ENCODE measurements at regions not wholly inside any gene's neighbourhood (a gene's known extent, or its start where the extent isn't known, plus 50 kb on each side); places are given as distances from the start of the nearest gene placed in this dataset.

DNA sequence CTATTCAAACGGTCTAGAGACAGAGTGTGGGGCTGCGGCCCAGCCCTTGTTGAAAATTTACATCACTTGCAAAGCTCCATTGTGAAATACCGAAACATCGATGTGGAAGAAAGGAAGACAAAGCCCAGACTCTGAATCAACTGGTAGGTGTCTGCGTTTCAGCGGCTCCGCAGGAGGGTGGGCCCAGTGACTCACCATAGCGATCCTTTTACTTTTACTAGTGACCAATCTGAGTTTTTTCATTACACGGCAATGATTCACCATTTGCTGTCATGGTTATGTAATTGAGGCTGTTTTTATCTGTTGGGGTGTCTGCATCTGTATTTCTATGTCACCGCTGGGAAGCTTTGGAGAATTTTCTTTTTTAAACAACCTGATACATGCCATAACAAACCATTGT, 66.6 kb upstream of the ODC1 start:
- TF ChIP-seq, protein P1, sequence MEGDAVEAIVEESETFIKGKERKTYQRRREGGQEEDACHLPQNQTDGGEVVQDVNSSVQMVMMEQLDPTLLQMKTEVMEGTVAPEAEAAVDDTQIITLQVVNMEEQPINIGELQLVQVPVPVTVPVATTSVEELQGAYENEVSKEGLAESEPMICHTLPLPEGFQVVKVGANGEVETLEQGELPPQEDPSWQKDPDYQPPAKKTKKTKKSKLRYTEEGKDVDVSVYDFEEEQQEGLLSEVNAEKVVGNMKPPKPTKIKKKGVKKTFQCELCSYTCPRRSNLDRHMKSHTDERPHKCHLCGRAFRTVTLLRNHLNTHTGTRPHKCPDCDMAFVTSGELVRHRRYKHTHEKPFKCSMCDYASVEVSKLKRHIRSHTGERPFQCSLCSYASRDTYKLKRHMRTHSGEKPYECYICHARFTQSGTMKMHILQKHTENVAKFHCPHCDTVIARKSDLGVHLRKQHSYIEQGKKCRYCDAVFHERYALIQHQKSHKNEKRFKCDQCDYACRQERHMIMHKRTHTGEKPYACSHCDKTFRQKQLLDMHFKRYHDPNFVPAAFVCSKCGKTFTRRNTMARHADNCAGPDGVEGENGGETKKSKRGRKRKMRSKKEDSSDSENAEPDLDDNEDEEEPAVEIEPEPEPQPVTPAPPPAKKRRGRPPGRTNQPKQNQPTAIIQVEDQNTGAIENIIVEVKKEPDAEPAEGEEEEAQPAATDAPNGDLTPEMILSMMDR (IDR thresholded peaks at IDR 0.05): no peak
- TF ChIP-seq POLR2AphosphoS5 (IDR thresholded peaks at IDR 0.05; ENCODE audit: low read depth, low read length): no peak
